ENCODE measurements at regions not wholly inside any gene's neighbourhood (a gene's known extent, or its start where the extent isn't known, plus 50 kb on each side); places are given as distances from the start of the nearest gene placed in this dataset.
"Not testable (repeated sequence)": the region's sequence is repeated elsewhere in the genome, so short reads cannot be mapped to it uniquely, and the experiment has no call there.

DNA sequence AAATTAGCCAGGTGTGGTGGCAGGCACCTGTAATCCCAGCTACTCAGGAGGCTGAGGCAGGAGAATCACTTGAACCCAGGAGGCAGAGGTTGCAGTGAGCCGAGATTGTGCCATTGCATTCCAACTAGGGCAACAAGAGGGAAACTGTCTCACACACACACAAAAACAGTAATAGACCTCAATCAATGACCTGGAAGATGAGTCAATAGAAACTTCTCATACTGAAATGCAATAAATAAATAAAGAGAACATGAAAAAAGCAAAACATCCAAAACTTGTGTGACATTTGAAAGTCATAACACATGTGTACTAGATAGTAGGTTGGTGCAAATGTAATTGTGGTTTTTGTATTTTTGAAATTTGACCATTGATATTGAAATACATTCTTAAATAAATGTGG is 1338.5 kb downstream of the AMY1C start:
- no peaks in the 10 kb centered on the region for H3K27me3 ChIP-seq
- no peaks in the 10 kb centered on the region for H3K4me1 ChIP-seq
- DNase-seq (no peak), ATAC-seq (ENCODE audit: low FRiP score in 2 of 2) (no peak)
- H3K9me3 ChIP-seq: no peaks in the 10 kb centered on the region
- TF ChIP-seq, protein P1, sequence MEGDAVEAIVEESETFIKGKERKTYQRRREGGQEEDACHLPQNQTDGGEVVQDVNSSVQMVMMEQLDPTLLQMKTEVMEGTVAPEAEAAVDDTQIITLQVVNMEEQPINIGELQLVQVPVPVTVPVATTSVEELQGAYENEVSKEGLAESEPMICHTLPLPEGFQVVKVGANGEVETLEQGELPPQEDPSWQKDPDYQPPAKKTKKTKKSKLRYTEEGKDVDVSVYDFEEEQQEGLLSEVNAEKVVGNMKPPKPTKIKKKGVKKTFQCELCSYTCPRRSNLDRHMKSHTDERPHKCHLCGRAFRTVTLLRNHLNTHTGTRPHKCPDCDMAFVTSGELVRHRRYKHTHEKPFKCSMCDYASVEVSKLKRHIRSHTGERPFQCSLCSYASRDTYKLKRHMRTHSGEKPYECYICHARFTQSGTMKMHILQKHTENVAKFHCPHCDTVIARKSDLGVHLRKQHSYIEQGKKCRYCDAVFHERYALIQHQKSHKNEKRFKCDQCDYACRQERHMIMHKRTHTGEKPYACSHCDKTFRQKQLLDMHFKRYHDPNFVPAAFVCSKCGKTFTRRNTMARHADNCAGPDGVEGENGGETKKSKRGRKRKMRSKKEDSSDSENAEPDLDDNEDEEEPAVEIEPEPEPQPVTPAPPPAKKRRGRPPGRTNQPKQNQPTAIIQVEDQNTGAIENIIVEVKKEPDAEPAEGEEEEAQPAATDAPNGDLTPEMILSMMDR (IDR thresholded peaks at IDR 0.05): no peak
- TF ChIP-seq EP300 (IDR thresholded peaks at IDR 0.05) (no peak), POLR2AphosphoS5 (IDR thresholded peaks at IDR 0.05) (no peak), POLR2A (IDR thresholded peaks at IDR 0.05) (no peak)
- WGBS, 2 donors: 80 to 91% methylated on average over 1 of the region's 1 CpG
- H3K36me3 ChIP-seq: no peaks in the 10 kb centered on the region
- no peak overlapping the region for H3K4me3 ChIP-seq
- H3K27ac ChIP-seq: no peak overlapping the region

GRCh38 chr1:105093893-105094292 is 1344.2 kb downstream of the AMY1C start:
- ATAC-seq (ENCODE audit: low FRiP score in 2 of 2); DNase-seq; H3K36me3 ChIP-seq; H3K9me3 ChIP-seq; H3K4me1 ChIP-seq; H3K27ac ChIP-seq; H3K27me3 ChIP-seq; H3K4me3 ChIP-seq: not testable (repeated sequence)
- 95 to 96% methylated on average over 1 of the region's 1 CpG for WGBS, 2 donors

DNA sequence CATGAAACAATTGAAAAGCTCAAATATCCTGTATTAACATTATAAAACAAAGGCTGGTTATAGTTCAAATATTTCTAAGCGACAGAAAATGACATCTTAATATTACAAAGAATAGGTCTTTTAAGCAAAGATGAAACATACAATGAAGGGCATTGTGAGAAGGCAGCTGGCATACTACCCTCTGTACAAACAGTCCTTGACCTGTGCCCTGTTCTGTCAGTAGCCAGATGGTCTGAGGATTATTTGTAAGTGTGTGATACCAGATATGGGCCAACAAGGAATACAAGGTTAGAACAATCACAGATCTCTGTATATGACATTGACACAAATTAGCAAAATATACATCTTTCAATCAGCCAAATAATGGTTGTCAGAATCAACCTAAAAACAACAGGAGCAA is 1350.4 kb downstream of the AMY1C start:
- H3K4me3 ChIP-seq: no peak overlapping the region
- 52 to 64% methylated on average over 1 of the region's 1 CpG for WGBS, 2 donors
- ATAC-seq (ENCODE audit: low FRiP score in 2 of 2) (no peak), DNase-seq (no peak)
- no peaks in the 10 kb centered on the region for H3K4me1 ChIP-seq
- H3K36me3 ChIP-seq: no peaks in the 10 kb centered on the region
- H3K27me3 ChIP-seq: no peaks in the 10 kb centered on the region
- H3K27ac ChIP-seq: no peak overlapping the region
- TF ChIP-seq EP300 (IDR thresholded peaks at IDR 0.05) (no peak), POLR2AphosphoS5 (IDR thresholded peaks at IDR 0.05) (no peak), POLR2A (IDR thresholded peaks at IDR 0.05) (no peak)
- TF ChIP-seq, protein P1 (IDR thresholded peaks at IDR 0.05): no peak
- no peaks in the 10 kb centered on the region for H3K9me3 ChIP-seq

DNA sequence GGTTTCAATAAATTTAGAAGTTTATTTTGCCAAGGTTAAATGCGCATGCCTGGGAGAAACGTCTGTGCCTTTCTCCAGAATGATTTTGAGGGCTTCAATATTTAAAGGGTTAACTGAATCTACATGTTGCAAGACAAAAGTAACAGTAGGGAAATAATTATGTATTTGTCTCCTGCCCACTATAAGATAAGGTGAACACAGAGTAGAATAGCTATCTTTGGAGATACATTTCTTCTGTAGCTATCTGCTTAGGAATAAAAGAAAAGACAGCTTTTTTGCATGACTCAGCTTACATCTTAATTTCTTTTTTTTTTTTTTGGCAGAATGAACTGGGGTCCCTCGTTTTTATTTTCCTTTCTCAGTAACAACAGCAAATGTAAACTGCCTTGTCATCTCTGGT is 1351.6 kb downstream of the AMY1C start:
- 49 to 50% methylated on average over 3 of the region's 3 CpGs for WGBS, 2 donors
- Histone ChIP-seq H3K27ac (no peak overlapping the region), H3K4me1 (no peaks in the 10 kb centered on the region), H3K36me3 (no peaks in the 10 kb centered on the region), H3K9me3 (no peaks in the 10 kb centered on the region), H3K27me3 (no peaks in the 10 kb centered on the region), H3K4me3 (no peak overlapping the region)
- TF ChIP-seq POLR2A (IDR thresholded peaks at IDR 0.05) (no peak), POLR2AphosphoS5 (IDR thresholded peaks at IDR 0.05) (no peak), EP300 (IDR thresholded peaks at IDR 0.05) (no peak)
- TF ChIP-seq, protein P1 (IDR thresholded peaks at IDR 0.05): no peak
- DNase-seq (no peak), ATAC-seq (ENCODE audit: low FRiP score in 2 of 2) (no peak)

- DNase-seq: no peak
- Histone ChIP-seq H3K27ac (no peak overlapping the region), H3K27me3 (no peaks in the 10 kb centered on the region), H3K36me3 (no peaks in the 10 kb centered on the region), H3K4me1 (no peaks in the 10 kb centered on the region), H3K9me3 (no peaks in the 10 kb centered on the region), H3K4me3 (no peak overlapping the region)
- TF ChIP-seq EP300 (IDR thresholded peaks at IDR 0.05): no peak
- no peak for TF ChIP-seq POLR2A (IDR thresholded peaks at IDR 0.05)
- TF ChIP-seq, protein P1 (IDR thresholded peaks at IDR 0.05): no peak
- no peak for TF ChIP-seq POLR2AphosphoS5 (IDR thresholded peaks at IDR 0.05)
- 73 to 75% methylated on average over 3 of the region's 3 CpGs for WGBS, 2 donors
- ATAC-seq (ENCODE audit: low FRiP score in 2 of 2): no peak
Observed at GRCh38 chr1:105102371-105102770, 1352.7 kb downstream of the AMY1C start.
